ENCODE measurements at regions not wholly inside any gene's neighbourhood (a gene's known extent, or its start where the extent isn't known, plus 50 kb on each side); places are given as distances from the start of the nearest gene placed in this dataset.

DNA sequence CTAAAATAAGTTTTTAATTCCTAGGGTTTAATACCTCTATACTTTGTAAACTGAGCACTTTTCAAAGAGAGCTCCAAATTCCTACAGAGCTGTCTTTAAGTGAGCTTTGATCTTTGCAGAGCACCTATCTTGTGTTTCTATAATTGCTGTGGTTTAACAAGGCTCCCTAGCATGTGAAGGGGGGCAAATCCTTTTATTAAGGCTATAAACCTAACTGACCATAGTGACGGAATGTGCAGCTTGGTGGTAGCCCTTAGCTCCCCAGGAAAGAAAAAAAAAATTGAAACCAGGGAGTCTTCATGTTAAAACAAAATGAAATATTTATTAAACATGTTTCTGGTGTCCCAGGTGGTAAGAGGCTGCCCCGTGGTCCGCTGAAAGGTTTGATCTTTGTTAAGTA lies 78.6 kb upstream of the ETAA1 start:
- DNase-seq (ENCODE audit: low read depth): no peak
- H3K27me3 ChIP-seq (ENCODE audit: control insufficient read depth, insufficient read depth, low read length): no peaks in the 10 kb centered on the region
- no peaks in the 10 kb centered on the region for H3K36me3 ChIP-seq (ENCODE audit: control insufficient read depth, insufficient read depth, low read length)
- H3K4me3 ChIP-seq (ENCODE audit: low read depth, low read length): no peak overlapping the region
- TF ChIP-seq CTCF (IDR thresholded peaks at IDR 0.05; ENCODE audit: insufficient read depth, low read length, poor library complexity, severe bottlenecking): no peak

GRCh38 chr2:67318993-67319481 lies 78.1 kb upstream of the ETAA1 start:
- Histone ChIP-seq H3K36me3 (ENCODE audit: control insufficient read depth, insufficient read depth, low read length) (no peaks in the 10 kb centered on the region), H3K4me3 (ENCODE audit: low read depth, low read length) (no peak overlapping the region), H3K27me3 (ENCODE audit: control insufficient read depth, insufficient read depth, low read length) (no peaks in the 10 kb centered on the region)
- no peak for DNase-seq (ENCODE audit: low read depth)
- no peak for TF ChIP-seq CTCF (IDR thresholded peaks at IDR 0.05; ENCODE audit: insufficient read depth, low read length, poor library complexity, severe bottlenecking)

GRCh38 chr2:67320861-67321587 lies 76.1 kb upstream of the ETAA1 start:
- Histone ChIP-seq H3K4me3 (ENCODE audit: low read depth, low read length) (no peak overlapping the region), H3K27me3 (ENCODE audit: control insufficient read depth, insufficient read depth, low read length) (no peaks in the 10 kb centered on the region), H3K36me3 (ENCODE audit: control insufficient read depth, insufficient read depth, low read length) (no peaks in the 10 kb centered on the region)
- DNase-seq (ENCODE audit: low read depth): no peak
- no peak for TF ChIP-seq CTCF (IDR thresholded peaks at IDR 0.05; ENCODE audit: insufficient read depth, low read length, poor library complexity, severe bottlenecking)

- H3K36me3 ChIP-seq (ENCODE audit: control insufficient read depth, insufficient read depth, low read length): no peaks in the 10 kb centered on the region
- no peak for DNase-seq (ENCODE audit: low read depth)
- no peak overlapping the region for H3K4me3 ChIP-seq (ENCODE audit: low read depth, low read length)
- TF ChIP-seq CTCF (IDR thresholded peaks at IDR 0.05; ENCODE audit: insufficient read depth, low read length, poor library complexity, severe bottlenecking): no peak
- no peaks in the 10 kb centered on the region for H3K27me3 ChIP-seq (ENCODE audit: control insufficient read depth, insufficient read depth, low read length)
Observed at GRCh38 chr2:67321588-67321903, 75.6 kb upstream of the ETAA1 start.

DNA sequence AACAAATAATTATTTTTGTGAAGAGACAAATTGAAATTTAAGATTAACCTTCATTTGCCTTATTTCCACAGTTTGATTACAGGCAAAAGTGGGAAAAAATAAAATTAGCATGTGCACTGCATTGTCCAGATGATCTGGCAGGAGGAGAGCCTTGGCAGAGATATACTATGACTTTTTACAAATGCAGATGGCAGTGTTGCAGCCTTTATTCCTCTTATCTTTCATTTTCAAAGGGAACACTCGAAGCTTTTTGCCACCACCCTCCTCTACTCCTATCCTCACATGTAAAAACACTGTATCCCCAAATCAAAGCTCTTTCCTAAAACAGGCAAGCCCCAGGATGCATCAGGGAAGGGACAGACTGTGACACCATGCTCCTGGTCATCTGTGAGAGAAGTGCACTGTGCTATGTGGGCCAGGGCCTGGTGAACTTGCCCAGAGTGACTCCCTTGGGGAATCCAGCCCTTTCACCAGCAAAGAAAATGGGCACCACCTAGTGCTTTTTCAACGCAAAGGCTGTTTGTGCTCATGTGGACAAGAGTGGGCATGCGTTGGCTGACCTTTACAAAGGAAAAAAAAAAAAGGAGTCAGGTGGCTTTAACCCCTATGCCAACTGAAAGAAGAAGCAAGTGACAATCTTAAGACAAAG lies 74.7 kb upstream of the ETAA1 start:
- Histone ChIP-seq H3K36me3 (ENCODE audit: control insufficient read depth, insufficient read depth, low read length) (no peaks in the 10 kb centered on the region), H3K4me3 (ENCODE audit: low read depth, low read length) (no peak overlapping the region), H3K27me3 (ENCODE audit: control insufficient read depth, insufficient read depth, low read length) (no peaks in the 10 kb centered on the region)
- DNase-seq (ENCODE audit: low read depth): peak; percentile 35
- peak; percentile 65 for TF ChIP-seq CTCF (IDR thresholded peaks at IDR 0.05; ENCODE audit: insufficient read depth, low read length, poor library complexity, severe bottlenecking)
